Breast epithelium (tissue), 4 donors: ENCODE measurements at regions not wholly inside any gene's neighbourhood (a gene's known extent, or its start where the extent isn't known, plus 50 kb on each side); places are given as distances from the start of the nearest gene placed in this dataset.

Experiments
- DNase-seq, 2 donors: peaks; one replicate each; pipeline ENCODE4 v3.0.0-alpha.2; 2019; ENCODE audit warnings: low spot score in 2 of 2
- H3K27ac ChIP-seq, 2 donors: fragments of 200-600 bp; sonication (generic) in 1 of 2; one replicate each; pipeline ENCODE4 v1.5.1; 2016 to 2019; ENCODE audit warnings: mild to moderate bottlenecking in 1 of 2
- H3K27me3 ChIP-seq, 2 donors: fragments of 200-600 bp; sonication (generic) in 1 of 2; one replicate each; pipeline versions ENCODE4 v1.5.1 to v1.6.0; 2017 to 2019; ENCODE audit warnings: control low read depth in 1 of 2, mild to moderate bottlenecking in 1 of 2
- H3K36me3 ChIP-seq: fragments of 200-600 bp; one replicate; pipeline ENCODE4 v1.5.1; 2019
- H3K4me1 ChIP-seq, 2 donors: fragments of 200-600 bp; sonication (generic); one replicate each; pipeline ENCODE4 v1.5.1; 2016 to 2019; ENCODE audit warnings: control low read depth in 1 of 2
- H3K4me3 ChIP-seq, 3 donors: fragments of 200-600 bp; sonication (generic); 1 replicate in 2 of 3; 2 replicates in 1 of 3; pipeline ENCODE4 v1.5.1; 2016 to 2019; ENCODE audit warnings: mild to moderate bottlenecking in 3 of 3, moderate library complexity in 2 of 3
- H3K9me3 ChIP-seq, 2 donors: fragments of 200-600 bp; sonication (generic) in 1 of 2; one replicate each; pipeline ENCODE4 v1.5.1; 2016 to 2019; ENCODE audit warnings: control low read depth in 1 of 2
- POLR2A ChIP-seq: fragments of 450-650 bp; IDR thresholded peaks from one replicate; pipeline ENCODE4 v1.6.1; 2016; ENCODE audit warnings: antibody characterized with exemption, mild to moderate bottlenecking, moderate library complexity
- POLR2AphosphoS5 ChIP-seq, 3 donors: sonication (generic); formaldehyde crosslinking; IDR thresholded peaks; one replicate each; pipeline ENCODE4 v1.6.1; 2017; ENCODE audit warnings: antibody characterized with exemption in 3 of 3
- intact Hi-C: fragments of 100-400 bp; cut with DNase I; formaldehyde crosslinking; loops from one replicate; pipeline ENCODE4 v1.15.1; 2023; ENCODE audit warnings: low total_unique reads
- TF ChIP-seq, protein P1 (sequence below), 3 donors: fragments of 450-650 bp; IDR thresholded peaks; one replicate each; pipeline ENCODE4 v1.5.1; 2016 to 2017; ENCODE audit warnings: antibody characterized with exemption in 3 of 3, mild to moderate bottlenecking in 3 of 3, moderate library complexity in 3 of 3

DNA sequence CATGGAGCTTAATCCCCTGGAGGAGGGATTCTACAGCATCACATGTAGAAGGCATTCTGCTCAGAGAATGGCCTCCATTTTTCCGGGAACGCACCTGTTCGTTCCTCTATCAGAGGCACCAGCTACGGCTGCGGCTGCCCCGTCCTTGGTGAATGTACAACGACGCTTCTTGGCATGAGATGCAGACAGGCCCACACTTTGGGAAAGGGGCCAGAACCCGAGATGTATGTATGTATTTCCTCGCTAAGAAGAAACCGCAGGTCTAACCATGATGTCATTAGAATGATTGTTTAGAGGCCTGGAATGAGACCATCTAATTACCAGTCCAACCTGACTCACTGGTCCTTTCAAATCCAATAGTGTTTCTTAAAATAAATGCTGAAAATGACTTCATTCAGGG is 1293.4 kb downstream of the TBC1D22A start:
- Histone ChIP-seq H3K4me3 (no peak overlapping the region), H3K27ac (no peak overlapping the region), H3K27me3 (peaks cover 0 to 38% of the 10 kb centered on the region in 2 donors), H3K9me3 (no peaks in the 10 kb centered on the region), H3K4me1 (no peaks in the 10 kb centered on the region), H3K36me3 (no peaks in the 10 kb centered on the region)
- no peak for TF ChIP-seq POLR2A
- TF ChIP-seq, protein P1, sequence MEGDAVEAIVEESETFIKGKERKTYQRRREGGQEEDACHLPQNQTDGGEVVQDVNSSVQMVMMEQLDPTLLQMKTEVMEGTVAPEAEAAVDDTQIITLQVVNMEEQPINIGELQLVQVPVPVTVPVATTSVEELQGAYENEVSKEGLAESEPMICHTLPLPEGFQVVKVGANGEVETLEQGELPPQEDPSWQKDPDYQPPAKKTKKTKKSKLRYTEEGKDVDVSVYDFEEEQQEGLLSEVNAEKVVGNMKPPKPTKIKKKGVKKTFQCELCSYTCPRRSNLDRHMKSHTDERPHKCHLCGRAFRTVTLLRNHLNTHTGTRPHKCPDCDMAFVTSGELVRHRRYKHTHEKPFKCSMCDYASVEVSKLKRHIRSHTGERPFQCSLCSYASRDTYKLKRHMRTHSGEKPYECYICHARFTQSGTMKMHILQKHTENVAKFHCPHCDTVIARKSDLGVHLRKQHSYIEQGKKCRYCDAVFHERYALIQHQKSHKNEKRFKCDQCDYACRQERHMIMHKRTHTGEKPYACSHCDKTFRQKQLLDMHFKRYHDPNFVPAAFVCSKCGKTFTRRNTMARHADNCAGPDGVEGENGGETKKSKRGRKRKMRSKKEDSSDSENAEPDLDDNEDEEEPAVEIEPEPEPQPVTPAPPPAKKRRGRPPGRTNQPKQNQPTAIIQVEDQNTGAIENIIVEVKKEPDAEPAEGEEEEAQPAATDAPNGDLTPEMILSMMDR (IDR thresholded peaks at IDR 0.05), result no peak
- no peak for TF ChIP-seq POLR2AphosphoS5 (IDR thresholded peaks at IDR 0.05)
- peak in 1 of 2 donors; percentile 39 for DNase-seq
- intact Hi-C loops, result no loop called here

DNA sequence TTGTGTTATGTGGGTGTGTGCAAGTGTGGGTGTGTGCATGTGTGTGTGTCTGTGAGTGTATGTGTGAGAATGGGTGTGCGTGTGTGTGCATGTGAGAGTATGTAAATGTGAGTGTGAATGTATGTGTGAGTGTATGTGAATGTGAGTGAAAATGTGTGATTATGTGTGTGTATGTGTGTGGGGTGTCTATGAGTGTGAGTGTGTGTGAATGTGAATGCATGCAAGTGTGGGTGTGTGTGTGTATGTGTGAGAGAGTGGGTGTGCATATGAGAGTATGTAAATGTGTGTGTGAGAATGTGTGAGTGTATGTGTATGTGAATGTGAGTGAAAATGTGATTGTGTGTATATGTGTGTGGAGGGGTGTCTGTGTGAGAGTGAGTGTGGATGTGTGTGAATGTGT is 1292.7 kb downstream of the TBC1D22A start:
- H3K27me3 ChIP-seq, result peaks cover 0 to 40% of the 10 kb centered on the region in 2 donors
- no peaks in the 10 kb centered on the region for H3K36me3 ChIP-seq
- no peak for TF ChIP-seq POLR2AphosphoS5 (IDR thresholded peaks at IDR 0.05)
- TF ChIP-seq POLR2A, result no peak
- TF ChIP-seq, protein P1 (IDR thresholded peaks at IDR 0.05), result no peak
- intact Hi-C loops, result no loop called here
- no peak overlapping the region for H3K4me3 ChIP-seq
- no peaks in the 10 kb centered on the region for H3K4me1 ChIP-seq
- no peak for DNase-seq
- no peak overlapping the region for H3K27ac ChIP-seq
- no peaks in the 10 kb centered on the region for H3K9me3 ChIP-seq

DNA sequence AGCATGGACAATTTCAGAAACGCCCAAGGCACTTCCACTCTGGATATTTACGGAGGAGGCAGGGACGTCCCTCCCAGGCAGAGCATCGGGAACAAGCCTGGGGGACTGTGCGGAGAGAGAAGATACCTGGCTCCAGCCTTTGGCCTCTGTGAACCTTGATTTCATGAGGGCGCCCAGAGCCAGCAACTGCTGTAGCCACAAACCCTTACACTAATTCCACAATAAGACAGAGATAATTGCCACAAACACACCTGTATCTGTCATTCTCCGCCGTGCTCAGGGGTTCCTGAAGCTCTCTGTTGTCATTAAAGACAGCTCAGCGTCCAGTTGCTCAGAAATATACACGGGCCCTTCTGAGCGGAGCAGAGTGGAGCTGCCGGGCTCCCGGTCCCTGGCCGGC is 1292.1 kb downstream of the TBC1D22A start:
- TF ChIP-seq, protein P1 (IDR thresholded peaks at IDR 0.05), result no peak
- Histone ChIP-seq H3K27ac (no peak overlapping the region), H3K4me3 (no peak overlapping the region), H3K4me1 (no peaks in the 10 kb centered on the region), H3K9me3 (no peaks in the 10 kb centered on the region), H3K36me3 (no peaks in the 10 kb centered on the region), H3K27me3 (peaks cover 0 to 40% of the 10 kb centered on the region in 2 donors)
- intact Hi-C loops, result loop anchor here (5.0 kb wide), 1 partner anchor 413 kb away; no protein-coding TSS in a partner anchor
- no peak for DNase-seq

DNA sequence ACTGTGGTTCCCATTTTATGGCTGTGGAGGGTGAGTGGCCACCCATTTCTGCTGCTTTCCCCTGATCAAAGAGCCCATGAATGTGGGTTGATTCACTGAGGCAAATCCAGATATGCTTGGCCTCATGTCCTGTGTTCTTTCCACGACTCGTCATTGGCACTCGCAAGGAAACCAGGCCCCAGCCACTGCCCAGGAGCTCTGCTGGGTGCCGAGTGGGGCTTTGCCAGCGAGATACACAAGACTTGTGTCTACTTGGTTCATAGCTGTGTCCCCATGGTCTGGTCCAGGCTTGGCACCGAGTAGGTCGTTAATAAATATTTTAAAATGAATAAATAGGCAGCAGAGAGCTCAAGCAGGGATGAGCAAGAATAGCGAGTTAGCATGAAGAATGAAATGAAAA is 1291.5 kb downstream of the TBC1D22A start:
- H3K4me3 ChIP-seq, result no peak overlapping the region
- DNase-seq, result no peak
- no peak overlapping the region for H3K27ac ChIP-seq
- no peaks in the 10 kb centered on the region for H3K4me1 ChIP-seq
- H3K9me3 ChIP-seq, result no peaks in the 10 kb centered on the region
- intact Hi-C loops, result loop anchor here (5.0 kb wide), 1 partner anchor 413 kb away; no protein-coding TSS in a partner anchor
- no peaks in the 10 kb centered on the region for H3K36me3 ChIP-seq
- H3K27me3 ChIP-seq, result peaks cover 0 to 38% of the 10 kb centered on the region in 2 donors
- TF ChIP-seq, protein P1 (IDR thresholded peaks at IDR 0.05), result no peak
- TF ChIP-seq POLR2AphosphoS5 (IDR thresholded peaks at IDR 0.05) (no peak), POLR2A (no peak)

DNA sequence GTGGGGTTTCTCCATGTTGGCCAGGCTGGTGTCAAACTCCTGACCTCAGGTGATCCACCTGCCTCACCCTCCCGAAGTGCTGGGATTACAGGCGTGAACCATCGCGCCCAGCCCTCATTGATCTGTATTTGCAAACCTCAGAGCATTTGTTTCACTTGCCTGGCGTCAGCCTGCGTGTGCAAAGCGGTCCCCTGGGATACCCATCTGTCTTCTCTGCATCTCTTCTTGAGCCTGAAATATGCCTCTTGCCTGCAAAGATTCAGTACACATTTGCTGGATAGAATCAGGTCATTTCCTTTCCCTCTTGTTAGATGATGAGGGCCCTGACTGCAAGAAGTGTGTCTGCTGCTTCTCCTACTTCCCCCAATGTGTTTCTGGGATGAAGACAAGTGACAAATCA is 1291.0 kb downstream of the TBC1D22A start:
- Histone ChIP-seq H3K27me3 (peaks cover 0 to 33% of the 10 kb centered on the region in 2 donors), H3K4me1 (no peaks in the 10 kb centered on the region), H3K9me3 (no peaks in the 10 kb centered on the region), H3K4me3 (no peak overlapping the region), H3K36me3 (no peaks in the 10 kb centered on the region), H3K27ac (no peak overlapping the region)
- DNase-seq, result no peak
- intact Hi-C loops, result loop anchor here (5.0 kb wide), 1 partner anchor 414 kb away; no protein-coding TSS in a partner anchor
- TF ChIP-seq POLR2AphosphoS5 (IDR thresholded peaks at IDR 0.05), result no peak
- TF ChIP-seq, protein P1 (IDR thresholded peaks at IDR 0.05), result no peak
- TF ChIP-seq POLR2A, result no peak
